ENCODE measurements at regions not wholly inside any gene's neighbourhood (a gene's known extent, or its start where the extent isn't known, plus 50 kb on each side); places are given as distances from the start of the nearest gene placed in this dataset.
"Not testable (repeated sequence)": the region's sequence is repeated elsewhere in the genome, so short reads cannot be mapped to it uniquely, and the experiment has no call there.

DNA sequence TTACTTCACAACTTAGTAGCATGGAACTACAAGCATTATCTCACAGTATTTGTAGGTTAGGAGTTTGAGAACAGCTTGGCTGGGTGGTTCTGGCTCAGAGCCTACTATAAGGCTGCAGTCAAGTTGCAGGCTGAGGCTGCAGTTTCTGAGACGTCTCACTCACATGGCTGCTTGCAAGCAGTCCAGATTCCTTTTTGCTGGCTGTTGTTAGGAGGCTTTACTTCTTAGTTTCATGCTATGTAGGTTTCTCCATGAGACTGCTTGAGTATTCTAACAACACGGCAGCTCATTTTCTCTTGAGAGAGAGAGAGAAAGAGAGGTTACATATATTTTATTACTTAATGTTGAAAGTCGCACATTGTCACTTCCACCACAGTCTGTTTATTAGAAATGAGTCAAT is 1073.9 kb downstream of the NXPH1 start:
- Histone ChIP-seq H3K27ac (no peak overlapping the region), H3K36me3 (no peaks in the 10 kb centered on the region), H3K4me3 (ENCODE audit: low read depth, low read length) (no peak overlapping the region), H3K27me3 (ENCODE audit: insufficient read depth, low read depth, severe bottlenecking) (no peaks in the 10 kb centered on the region), H3K9me3 (ENCODE audit: severe bottlenecking) (no peaks in the 10 kb centered on the region)
- no peak for DNase-seq
- TF ChIP-seq, protein P1, sequence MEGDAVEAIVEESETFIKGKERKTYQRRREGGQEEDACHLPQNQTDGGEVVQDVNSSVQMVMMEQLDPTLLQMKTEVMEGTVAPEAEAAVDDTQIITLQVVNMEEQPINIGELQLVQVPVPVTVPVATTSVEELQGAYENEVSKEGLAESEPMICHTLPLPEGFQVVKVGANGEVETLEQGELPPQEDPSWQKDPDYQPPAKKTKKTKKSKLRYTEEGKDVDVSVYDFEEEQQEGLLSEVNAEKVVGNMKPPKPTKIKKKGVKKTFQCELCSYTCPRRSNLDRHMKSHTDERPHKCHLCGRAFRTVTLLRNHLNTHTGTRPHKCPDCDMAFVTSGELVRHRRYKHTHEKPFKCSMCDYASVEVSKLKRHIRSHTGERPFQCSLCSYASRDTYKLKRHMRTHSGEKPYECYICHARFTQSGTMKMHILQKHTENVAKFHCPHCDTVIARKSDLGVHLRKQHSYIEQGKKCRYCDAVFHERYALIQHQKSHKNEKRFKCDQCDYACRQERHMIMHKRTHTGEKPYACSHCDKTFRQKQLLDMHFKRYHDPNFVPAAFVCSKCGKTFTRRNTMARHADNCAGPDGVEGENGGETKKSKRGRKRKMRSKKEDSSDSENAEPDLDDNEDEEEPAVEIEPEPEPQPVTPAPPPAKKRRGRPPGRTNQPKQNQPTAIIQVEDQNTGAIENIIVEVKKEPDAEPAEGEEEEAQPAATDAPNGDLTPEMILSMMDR (IDR thresholded peaks at IDR 0.05; ENCODE audit: low read depth, low read length) = no peak

DNA sequence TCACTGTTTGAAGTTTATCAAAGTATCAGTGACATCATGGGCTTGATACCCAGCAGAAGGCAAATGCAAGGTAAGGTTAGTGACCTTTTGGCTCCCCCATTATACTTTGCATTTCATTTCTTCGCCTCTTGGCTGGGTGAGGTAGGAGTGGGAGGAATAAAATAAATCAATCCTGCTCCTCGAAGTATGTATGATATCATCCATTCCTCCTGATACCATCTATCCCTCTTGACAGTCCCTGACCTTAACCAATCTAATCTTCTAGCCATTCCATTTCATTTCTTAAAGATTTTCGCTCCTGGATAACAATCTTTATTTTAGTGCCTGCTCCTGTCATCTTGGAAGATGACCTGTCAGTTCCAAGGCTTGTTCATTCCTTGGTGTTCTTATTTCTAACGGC is 1083.3 kb downstream of the NXPH1 start:
- H3K36me3 ChIP-seq = no peaks in the 10 kb centered on the region
- H3K9me3 ChIP-seq (ENCODE audit: severe bottlenecking) = no peaks in the 10 kb centered on the region
- H3K4me3 ChIP-seq (ENCODE audit: low read depth, low read length) = no peak overlapping the region
- TF ChIP-seq, protein P1 (IDR thresholded peaks at IDR 0.05; ENCODE audit: low read depth, low read length) = no peak
- DNase-seq = no peak
- no peak overlapping the region for H3K27ac ChIP-seq
- no peaks in the 10 kb centered on the region for H3K27me3 ChIP-seq (ENCODE audit: insufficient read depth, low read depth, severe bottlenecking)

DNA sequence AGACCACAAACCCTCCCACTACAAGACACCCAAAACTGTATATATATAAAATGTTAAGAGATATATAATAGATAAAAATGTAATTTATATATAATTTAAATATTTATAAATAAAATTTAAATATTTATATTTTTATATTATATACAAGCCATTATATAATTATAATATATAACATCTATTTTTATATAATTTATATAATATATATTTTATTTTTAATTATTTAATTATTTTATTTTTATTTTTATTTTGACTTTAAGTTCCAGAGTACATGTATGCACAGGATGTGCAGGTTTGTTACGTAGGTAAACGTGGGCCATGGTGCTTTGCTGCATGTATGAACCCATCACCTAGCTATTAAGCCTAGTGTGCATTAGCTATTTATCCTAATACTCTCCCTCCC is 1090.2 kb downstream of the NXPH1 start:
- Histone ChIP-seq H3K4me3 (ENCODE audit: low read depth, low read length) (no peak overlapping the region), H3K27me3 (ENCODE audit: insufficient read depth, low read depth, severe bottlenecking) (no peaks in the 10 kb centered on the region), H3K9me3 (ENCODE audit: severe bottlenecking) (no peaks in the 10 kb centered on the region), H3K27ac (no peak overlapping the region), H3K36me3 (no peaks in the 10 kb centered on the region)
- no peak for DNase-seq
- TF ChIP-seq, protein P1 (IDR thresholded peaks at IDR 0.05; ENCODE audit: low read depth, low read length) = no peak

DNA sequence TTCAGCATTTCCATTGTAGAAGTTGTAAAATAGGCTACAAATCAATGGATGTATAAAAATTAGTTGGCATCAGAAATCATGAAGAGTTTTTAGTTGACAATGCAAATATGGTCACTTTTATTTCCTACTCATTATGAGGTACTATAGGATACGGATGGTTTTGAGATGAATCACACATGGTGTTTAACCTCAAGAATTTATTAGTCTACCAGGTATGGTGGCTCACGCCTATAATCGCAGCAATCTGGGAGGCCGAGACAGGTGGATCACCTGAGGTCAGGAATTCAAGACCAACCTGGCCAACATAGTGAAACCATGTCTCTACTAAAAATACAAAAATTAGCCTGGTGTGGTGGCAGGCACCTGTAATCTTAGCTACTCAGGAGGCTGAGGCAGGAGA is 1119.0 kb downstream of the NXPH1 start:
- not testable (repeated sequence) for H3K27ac ChIP-seq; DNase-seq; H3K36me3 ChIP-seq; H3K27me3 ChIP-seq (ENCODE audit: insufficient read depth, low read depth, severe bottlenecking); H3K9me3 ChIP-seq (ENCODE audit: severe bottlenecking); H3K4me3 ChIP-seq (ENCODE audit: low read depth, low read length)

DNA sequence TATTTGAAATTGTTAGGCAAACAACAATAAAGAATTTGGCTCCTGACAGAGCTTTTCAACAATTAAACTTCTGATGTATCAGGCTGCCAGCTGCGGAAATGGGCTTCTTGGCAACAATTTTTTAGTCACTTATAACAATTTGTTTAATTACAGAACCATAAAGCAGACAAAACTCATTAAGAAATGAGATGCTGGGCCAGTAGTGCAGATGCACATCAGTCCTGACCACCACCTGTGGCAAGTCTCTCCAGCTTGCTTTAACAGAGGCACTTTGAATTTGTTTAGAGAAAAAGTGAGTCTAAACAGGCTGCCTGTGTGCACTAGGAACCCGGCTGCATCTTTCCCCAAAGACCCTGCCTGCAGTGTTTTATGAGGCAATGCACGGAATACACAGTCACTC is 1124.4 kb downstream of the NXPH1 start:
- no peak overlapping the region for H3K27ac ChIP-seq

DNA sequence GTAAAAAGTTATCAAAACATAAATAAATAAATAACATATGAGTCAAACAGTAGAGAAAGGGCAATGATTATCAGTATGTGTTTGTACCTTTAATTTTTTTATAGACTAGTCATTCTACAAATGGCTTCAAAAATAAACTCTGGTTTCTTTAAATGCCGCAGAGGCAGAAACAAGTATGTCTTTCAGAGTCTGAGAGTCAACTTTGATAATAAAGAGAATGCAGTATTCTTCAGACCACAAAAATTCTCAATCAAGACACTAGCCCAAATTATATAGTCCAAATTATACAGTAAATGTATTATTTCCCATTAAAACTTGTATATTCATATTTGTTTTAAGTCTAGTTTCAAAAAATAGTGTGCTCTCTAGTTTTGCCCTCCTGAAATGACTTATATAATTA is 1142.3 kb downstream of the NXPH1 start:
- no peaks in the 10 kb centered on the region for H3K36me3 ChIP-seq
- no peak overlapping the region for H3K27ac ChIP-seq
- TF ChIP-seq, protein P1 (IDR thresholded peaks at IDR 0.05; ENCODE audit: low read depth, low read length) = no peak
- no peak overlapping the region for H3K4me3 ChIP-seq (ENCODE audit: low read depth, low read length)
- H3K9me3 ChIP-seq (ENCODE audit: severe bottlenecking) = no peaks in the 10 kb centered on the region
- DNase-seq = no peak
- no peaks in the 10 kb centered on the region for H3K27me3 ChIP-seq (ENCODE audit: insufficient read depth, low read depth, severe bottlenecking)

More for the DNA sequence above, 1124.4 kb downstream of the NXPH1 start:
- no peak for DNase-seq
- Histone ChIP-seq H3K27me3 (ENCODE audit: insufficient read depth, low read depth, severe bottlenecking) (no peaks in the 10 kb centered on the region), H3K9me3 (ENCODE audit: severe bottlenecking) (no peaks in the 10 kb centered on the region), H3K36me3 (no peaks in the 10 kb centered on the region), H3K4me3 (ENCODE audit: low read depth, low read length) (no peak overlapping the region)
- TF ChIP-seq, protein P1 (IDR thresholded peaks at IDR 0.05; ENCODE audit: low read depth, low read length) = no peak
